Globus pallidus (tissue), 1 donor: ENCODE measurements at regions not wholly inside any gene's neighbourhood (a gene's known extent, or its start where the extent isn't known, plus 50 kb on each side); places are given as distances from the start of the nearest gene placed in this dataset.

Source experiments
- DNase-seq: peaks from one replicate; pipeline ENCODE4 v3.0.0-alpha.2; 2015; ENCODE audit warnings: low spot score

- no peak for DNase-seq
Measured at GRCh38 chr1:29746076-29746665, 509.8 kb downstream of the PTPRU start.

GRCh38 chr1:29744684-29745490 lies 508.6 kb downstream of the PTPRU start:
- no peak for DNase-seq

- no peak for DNase-seq
Measured at GRCh38 chr1:29743931-29744330, 507.6 kb downstream of the PTPRU start.

GRCh38 chr1:29743264-29743663 lies 506.9 kb downstream of the PTPRU start:
- no peak for DNase-seq

DNA sequence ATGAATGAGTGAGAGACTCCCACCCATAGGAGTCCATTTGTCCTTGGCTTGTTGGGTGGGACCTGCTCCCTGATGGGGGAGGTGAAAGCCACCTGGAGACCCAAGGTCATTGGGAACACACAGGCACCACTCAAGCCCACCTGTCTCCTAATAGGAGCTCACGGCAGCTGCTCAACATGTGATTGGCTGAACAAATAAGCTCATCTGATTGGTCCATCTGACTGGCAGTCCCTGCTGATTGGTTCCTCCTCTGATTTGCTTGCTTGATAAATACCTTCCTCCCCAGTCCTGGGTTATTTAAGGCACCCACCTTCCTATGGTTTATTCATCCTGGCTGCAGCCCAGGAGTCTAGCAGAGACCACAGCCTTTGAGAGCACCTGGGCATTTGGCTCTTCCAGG lies 502.9 kb downstream of the PTPRU start:
- DNase-seq: no peak

GRCh38 chr1:29736582-29737188 lies 500.4 kb downstream of the PTPRU start:
- DNase-seq: no peak

DNA sequence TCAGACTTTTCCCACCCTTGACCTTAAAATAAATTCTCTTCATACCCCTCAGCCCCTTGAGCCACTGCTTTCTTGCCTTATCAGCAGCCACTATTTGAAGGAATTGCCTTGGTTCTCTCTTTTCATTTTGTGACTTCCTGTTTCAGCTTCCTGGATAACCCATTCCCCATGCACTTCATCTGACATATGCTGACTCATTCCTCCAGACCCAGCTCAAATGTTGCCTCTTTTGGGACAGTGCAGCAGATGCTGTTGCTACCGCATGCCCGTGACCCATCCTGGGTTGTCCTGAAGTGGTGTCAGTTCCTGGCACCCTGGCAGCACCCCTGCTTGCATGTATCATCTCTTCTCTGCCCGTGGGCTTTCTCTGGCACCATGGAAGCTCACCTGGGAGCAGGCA lies 496.1 kb downstream of the PTPRU start:
- no peak for DNase-seq

DNA sequence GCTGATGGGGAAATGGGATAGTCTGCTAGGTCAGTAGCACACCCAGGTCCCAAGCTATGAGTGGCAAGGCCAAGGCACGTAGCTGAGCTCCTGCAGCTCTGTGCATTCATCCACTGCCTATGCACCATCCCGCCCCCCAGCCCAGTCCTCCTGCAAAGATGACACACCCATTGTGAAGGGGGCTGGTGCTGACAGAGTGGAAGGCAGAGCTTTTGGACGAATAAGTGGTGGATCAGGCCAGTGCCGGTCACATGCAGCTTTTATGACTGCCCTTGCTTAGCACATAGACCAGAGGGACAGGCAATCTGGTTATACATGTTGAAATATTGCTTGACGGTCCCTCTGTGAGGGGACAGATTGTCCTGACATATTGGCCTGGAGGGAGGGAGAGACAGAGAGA lies 494.3 kb downstream of the PTPRU start:
- DNase-seq: no peak

- DNase-seq: no peak
Measured at GRCh38 chr1:29729281-29729680, 493.0 kb downstream of the PTPRU start.

- no peak for DNase-seq
Measured at GRCh38 chr1:29728703-29729102, 492.4 kb downstream of the PTPRU start.

- no peak for DNase-seq
Measured at GRCh38 chr1:29725262-29725661, 488.9 kb downstream of the PTPRU start.

DNA sequence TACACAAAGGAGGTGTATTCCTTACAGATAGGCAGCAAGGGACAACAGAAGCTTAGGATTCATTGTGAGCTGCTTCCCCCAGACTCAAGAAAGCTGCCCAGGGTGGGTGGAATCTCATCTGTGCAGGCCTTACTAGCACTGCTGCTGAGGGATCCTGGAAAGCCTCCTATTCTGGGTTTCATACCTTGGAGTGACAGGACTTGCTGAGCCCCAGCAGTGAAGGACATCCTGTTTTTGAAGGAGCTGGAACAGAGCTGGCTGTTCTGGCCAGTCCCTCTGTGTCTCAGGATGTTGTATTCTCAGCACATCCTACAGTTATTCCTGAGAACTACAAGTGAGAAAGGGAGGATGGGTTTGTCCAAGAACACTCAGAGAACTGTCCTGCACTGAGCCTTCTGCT lies 486.3 kb downstream of the PTPRU start:
- DNase-seq: no peak

DNA sequence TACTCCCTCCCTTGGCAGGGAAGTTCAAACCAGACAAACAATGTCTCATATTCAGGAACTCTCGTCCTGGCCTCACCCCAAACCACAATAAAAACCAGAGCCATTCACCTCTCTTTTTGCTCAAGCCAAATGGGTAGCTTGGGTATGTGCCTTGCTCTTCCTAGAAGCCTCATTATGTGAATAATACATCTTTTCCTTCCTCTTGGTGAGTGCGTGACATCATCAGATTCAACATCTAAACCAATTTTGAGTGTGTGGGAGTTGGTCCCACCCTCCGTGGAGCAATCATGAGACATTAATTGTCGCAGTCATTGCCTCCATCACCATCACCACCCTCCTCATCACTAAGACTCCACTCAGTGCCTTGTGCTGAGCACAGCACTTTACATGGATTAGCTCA lies 482.9 kb downstream of the PTPRU start:
- no peak for DNase-seq

- DNase-seq: no peak
Measured at GRCh38 chr1:29718791-29719190, 482.5 kb downstream of the PTPRU start.

DNA sequence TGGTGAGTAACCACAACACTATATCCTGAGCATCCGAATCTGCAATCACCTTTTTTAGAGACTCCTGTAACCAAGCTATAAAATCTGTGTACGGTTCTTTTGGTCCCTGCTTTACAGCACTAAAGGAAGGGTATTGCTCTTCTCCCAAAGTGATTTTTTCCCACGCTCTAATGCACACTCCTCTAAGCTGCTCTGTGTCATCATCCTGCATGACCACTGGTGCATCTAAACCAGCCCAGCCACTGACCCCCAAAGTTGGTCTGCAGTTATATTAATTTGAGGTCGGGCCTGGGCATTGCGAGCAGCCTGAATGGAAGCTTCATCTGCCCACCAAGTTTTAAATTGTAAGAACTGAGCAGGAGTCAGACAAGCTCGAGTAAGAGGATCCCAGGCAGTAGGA lies 480.0 kb downstream of the PTPRU start:
- no peak for DNase-seq

DNA sequence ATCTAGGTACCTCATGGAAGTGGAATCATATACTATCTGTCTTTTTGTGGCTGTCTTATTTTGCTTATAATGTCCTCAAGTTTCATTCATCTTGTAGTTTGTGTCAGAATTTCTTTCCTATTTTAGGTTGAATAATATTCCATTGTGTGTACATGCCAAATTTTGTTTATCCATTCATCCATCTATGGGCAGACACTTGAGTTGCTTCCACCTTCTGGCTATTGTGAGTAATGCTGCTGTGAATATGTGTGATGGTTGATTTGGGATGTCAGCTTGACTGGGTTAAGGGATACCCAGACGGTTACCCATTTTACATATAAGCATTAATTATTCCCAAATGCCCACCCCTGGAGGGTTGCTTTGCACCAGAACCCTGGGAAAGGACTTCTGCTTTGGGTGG lies 477.5 kb downstream of the PTPRU start:
- DNase-seq: no peak

DNA sequence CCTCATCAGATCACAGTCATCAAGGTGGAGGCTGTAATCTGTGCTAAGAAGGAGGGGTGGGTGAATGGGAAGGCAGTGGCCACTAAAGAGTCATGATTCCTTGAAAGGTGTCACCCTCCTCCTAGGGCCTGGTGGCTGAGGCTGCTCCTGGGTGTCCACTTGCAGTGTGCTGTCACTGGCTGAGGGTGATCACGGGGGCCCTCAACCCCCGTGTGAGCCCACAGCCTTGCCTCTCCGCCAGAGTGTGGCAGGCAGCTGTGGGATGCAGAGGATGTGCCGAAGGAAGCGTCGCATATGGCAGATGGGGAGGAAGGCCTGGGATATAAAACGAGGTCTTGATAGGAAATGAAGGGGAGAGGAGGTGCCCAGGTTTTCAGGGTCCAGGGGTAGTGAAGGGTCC lies 476.5 kb downstream of the PTPRU start:
- DNase-seq: no peak

DNA sequence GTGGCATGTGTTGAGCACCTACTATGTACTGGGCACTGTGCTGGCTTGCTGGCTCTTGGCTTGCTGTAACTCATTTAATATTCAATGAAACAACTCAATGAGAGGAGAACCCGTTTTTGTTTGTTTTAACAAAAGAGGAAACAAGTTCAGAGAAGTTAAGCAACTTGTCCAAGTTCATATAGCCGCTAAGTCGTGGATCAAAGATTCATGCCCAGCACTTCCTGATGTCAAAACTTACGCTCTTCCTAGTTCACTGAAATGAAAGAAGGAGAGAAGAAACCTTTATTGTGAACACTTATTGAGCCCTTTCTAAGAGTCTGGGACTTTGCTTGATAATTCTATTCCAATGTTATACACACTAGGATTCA lies 475.9 kb downstream of the PTPRU start:
- DNase-seq: no peak

DNA sequence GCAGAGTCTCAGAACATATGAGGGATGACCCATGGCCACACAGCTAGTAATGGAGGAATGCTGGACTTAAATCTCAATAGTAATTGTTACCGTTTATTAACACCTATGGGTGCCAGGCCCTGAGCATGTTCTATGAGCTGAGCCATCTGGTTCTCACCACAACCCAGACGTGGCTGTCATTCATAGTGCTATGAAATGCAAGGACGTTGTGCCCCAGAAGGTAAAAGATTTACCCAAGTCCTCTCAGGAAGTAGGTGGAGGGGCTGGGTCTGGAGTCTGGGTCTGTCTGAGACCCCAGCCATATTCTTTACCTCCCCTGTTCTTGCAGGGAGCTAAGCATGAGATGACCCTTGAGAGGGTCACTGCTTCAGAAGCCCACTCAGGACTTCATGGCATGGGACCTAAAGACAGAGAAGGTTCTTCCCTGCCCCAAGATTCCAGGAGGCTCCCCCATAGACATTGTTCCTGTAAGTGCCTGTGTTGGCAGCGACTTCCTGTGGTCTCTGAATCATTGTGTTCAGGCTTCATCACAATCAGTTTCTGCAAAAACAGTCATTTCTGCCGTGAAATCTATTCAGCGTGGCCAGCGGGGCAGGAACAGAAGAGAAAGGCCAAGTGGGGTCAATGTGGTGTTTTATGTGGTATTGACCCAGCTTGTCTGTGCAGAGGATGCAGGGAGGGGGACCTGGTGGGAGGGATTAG lies 475.4 kb downstream of the PTPRU start:
- DNase-seq: no peak

- DNase-seq: no peak
Measured at GRCh38 chr1:29709704-29710280, 473.5 kb downstream of the PTPRU start.

GRCh38 chr1:29708796-29709703 lies 472.7 kb downstream of the PTPRU start:
- DNase-seq: no peak

DNA sequence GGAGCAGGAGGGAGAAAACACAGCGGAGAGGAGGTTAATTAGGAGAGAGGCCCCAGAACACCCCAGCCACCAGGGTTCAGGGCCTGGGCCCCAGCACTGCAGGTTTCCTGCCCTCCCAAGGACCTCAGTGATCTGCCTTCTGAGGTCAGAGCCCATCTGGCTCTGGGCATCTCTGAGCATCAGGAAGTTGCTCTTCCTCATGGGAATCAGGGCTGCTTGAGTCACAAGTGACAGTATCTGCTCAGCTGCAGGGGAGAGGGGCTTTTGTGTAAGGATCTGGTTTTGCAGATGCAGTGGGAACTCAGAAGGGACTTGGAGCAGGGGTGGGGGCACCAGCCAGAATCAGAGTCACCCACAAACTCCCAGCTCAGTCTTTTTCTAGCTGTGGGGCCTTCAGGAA lies 472.1 kb downstream of the PTPRU start:
- no peak for DNase-seq
